ENCODE measurements at regions not wholly inside any gene's neighbourhood (a gene's known extent, or its start where the extent isn't known, plus 50 kb on each side); places are given as distances from the start of the nearest gene placed in this dataset.

GRCh38 chr7:145862212-145862611 lies 254.4 kb upstream of the CNTNAP2 start:
- Histone ChIP-seq H3K4me3 (ENCODE audit: low read length) (no peak overlapping the region), H3K27ac (ENCODE audit: low read depth in 1 of 2, low read length in 2 of 2) (no peak overlapping the region), H3K36me3 (ENCODE audit: insufficient read depth, low read length) (no peaks in the 10 kb centered on the region), H3K4me1 (ENCODE audit: insufficient read depth, low read length) (no peaks in the 10 kb centered on the region), H3K27me3 (ENCODE audit: control insufficient read depth in 1 of 2, insufficient read depth in 2 of 2, low read length in 2 of 2) (no peaks in the 10 kb centered on the region), H3K9me3 (ENCODE audit: control insufficient read depth in 1 of 2, insufficient read depth in 1 of 2, low read length in 2 of 2) (peaks cover 0 to 11% of the 10 kb centered on the region in 2 experiments)
- ChIA-PET POLR2A (no interaction called here), CTCF (no interaction called here)
- H3K4me1 Mint-ChIP-seq (ENCODE audit: low read depth) = no peaks in the 10 kb centered on the region
- no peaks in the 10 kb centered on the region for H3K36me3 Mint-ChIP-seq (ENCODE audit: low read depth)
- ATAC-seq (ENCODE audit: poor library complexity) (no peak), DNase-seq (no peak)
- TF ChIP-seq, protein P1, sequence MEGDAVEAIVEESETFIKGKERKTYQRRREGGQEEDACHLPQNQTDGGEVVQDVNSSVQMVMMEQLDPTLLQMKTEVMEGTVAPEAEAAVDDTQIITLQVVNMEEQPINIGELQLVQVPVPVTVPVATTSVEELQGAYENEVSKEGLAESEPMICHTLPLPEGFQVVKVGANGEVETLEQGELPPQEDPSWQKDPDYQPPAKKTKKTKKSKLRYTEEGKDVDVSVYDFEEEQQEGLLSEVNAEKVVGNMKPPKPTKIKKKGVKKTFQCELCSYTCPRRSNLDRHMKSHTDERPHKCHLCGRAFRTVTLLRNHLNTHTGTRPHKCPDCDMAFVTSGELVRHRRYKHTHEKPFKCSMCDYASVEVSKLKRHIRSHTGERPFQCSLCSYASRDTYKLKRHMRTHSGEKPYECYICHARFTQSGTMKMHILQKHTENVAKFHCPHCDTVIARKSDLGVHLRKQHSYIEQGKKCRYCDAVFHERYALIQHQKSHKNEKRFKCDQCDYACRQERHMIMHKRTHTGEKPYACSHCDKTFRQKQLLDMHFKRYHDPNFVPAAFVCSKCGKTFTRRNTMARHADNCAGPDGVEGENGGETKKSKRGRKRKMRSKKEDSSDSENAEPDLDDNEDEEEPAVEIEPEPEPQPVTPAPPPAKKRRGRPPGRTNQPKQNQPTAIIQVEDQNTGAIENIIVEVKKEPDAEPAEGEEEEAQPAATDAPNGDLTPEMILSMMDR (IDR thresholded peaks at IDR 0.05) = no peak
- H3K27ac Mint-ChIP-seq = no peak overlapping the region
- H3K9me3 Mint-ChIP-seq = peaks cover 13% of the 10 kb centered on the region
- intact Hi-C loops (cut with DNase I, micrococcal nuclease) = no loop called here
- no peaks in the 10 kb centered on the region for H3K27me3 Mint-ChIP-seq
- H3K4me3 Mint-ChIP-seq = no peak overlapping the region

GRCh38 chr7:145860809-145861208 lies 255.8 kb upstream of the CNTNAP2 start:
- Mint-ChIP-seq H3K4me1 (ENCODE audit: low read depth) (no peaks in the 10 kb centered on the region), H3K27me3 (no peaks in the 10 kb centered on the region), H3K27ac (no peak overlapping the region), H3K4me3 (no peak overlapping the region), H3K36me3 (ENCODE audit: low read depth) (no peaks in the 10 kb centered on the region), H3K9me3 (peaks cover 6% of the 10 kb centered on the region)
- Histone ChIP-seq H3K4me1 (ENCODE audit: insufficient read depth, low read length) (no peaks in the 10 kb centered on the region), H3K36me3 (ENCODE audit: insufficient read depth, low read length) (no peaks in the 10 kb centered on the region), H3K27me3 (ENCODE audit: control insufficient read depth in 1 of 2, insufficient read depth in 2 of 2, low read length in 2 of 2) (no peaks in the 10 kb centered on the region), H3K9me3 (ENCODE audit: control insufficient read depth in 1 of 2, insufficient read depth in 1 of 2, low read length in 2 of 2) (peaks cover 0 to 11% of the 10 kb centered on the region in 2 experiments), H3K27ac (ENCODE audit: low read depth in 1 of 2, low read length in 2 of 2) (no peak overlapping the region), H3K4me3 (ENCODE audit: low read length) (no peak overlapping the region)
- intact Hi-C loops (cut with DNase I, micrococcal nuclease) = no loop called here
- no peak for DNase-seq
- ATAC-seq (ENCODE audit: poor library complexity) = no peak
- ChIA-PET CTCF (interaction anchor here (0.9 kb wide), 1 partner anchor 10 kb away, joined by 3 read pairs; no protein-coding TSS in a partner anchor), POLR2A (no interaction called here)
- TF ChIP-seq, protein P1 (IDR thresholded peaks at IDR 0.05) = no peak

DNA sequence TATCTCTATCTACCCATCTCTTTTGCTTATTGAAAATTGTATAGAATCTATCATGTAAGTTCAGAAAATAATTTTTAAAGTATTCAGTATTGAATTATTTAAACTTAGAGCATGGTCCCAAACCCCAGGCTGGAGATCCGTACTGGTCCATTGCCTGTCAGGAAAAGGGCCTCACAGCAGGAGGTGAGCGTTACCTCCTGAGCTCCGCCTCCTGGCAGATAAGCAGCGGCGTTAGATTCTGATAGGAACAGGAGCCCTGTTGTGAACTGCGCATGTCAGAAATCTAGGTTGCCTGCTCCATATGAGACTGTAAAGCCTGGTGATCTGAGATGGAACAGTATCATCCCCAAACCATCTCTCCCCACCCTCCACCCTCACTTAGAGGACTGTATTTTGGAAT lies 266.0 kb upstream of the CNTNAP2 start:
- Mint-ChIP-seq H3K4me3 (no peak overlapping the region), H3K27me3 (no peaks in the 10 kb centered on the region), H3K36me3 (ENCODE audit: low read depth) (no peaks in the 10 kb centered on the region), H3K9me3 (peaks cover 9% of the 10 kb centered on the region), H3K27ac (no peak overlapping the region), H3K4me1 (ENCODE audit: low read depth) (no peaks in the 10 kb centered on the region)
- DNase-seq = no peak
- no peak for ATAC-seq (ENCODE audit: poor library complexity)
- ChIA-PET POLR2A (no interaction called here), CTCF (no interaction called here)
- peaks cover 0 to 7% of the 10 kb centered on the region in 2 experiments for H3K9me3 ChIP-seq (ENCODE audit: control insufficient read depth in 1 of 2, insufficient read depth in 1 of 2, low read length in 2 of 2)
- no peak overlapping the region for H3K27ac ChIP-seq (ENCODE audit: low read depth in 1 of 2, low read length in 2 of 2)
- TF ChIP-seq, protein P1 (IDR thresholded peaks at IDR 0.05) = no peak
- no peak overlapping the region for H3K4me3 ChIP-seq (ENCODE audit: low read length)
- no peaks in the 10 kb centered on the region for H3K27me3 ChIP-seq (ENCODE audit: control insufficient read depth in 1 of 2, insufficient read depth in 2 of 2, low read length in 2 of 2)
- H3K36me3 ChIP-seq (ENCODE audit: insufficient read depth, low read length) = no peaks in the 10 kb centered on the region
- intact Hi-C loops (cut with DNase I, micrococcal nuclease) = no loop called here
- H3K4me1 ChIP-seq (ENCODE audit: insufficient read depth, low read length) = no peaks in the 10 kb centered on the region
